Endometrium (tissue), 2 donors: ENCODE measurements at regions not wholly inside any gene's neighbourhood (a gene's known extent, or its start where the extent isn't known, plus 50 kb on each side); places are given as distances from the start of the nearest gene placed in this dataset.
"Not testable (repeated sequence)": the region's sequence is repeated elsewhere in the genome, so short reads cannot be mapped to it uniquely, and the experiment has no call there.

Experiments used
- FAIRE-seq: peaks from 2 replicates; lab custom pipeline; 2012; peaks lifted over from hg19 to GRCh38; lab: Jason Lieb, UNC
- donor health status: control.
- donor health status: control.

GRCh38 chr6:112934433-112935327 lies 587.5 kb downstream of the RFPL4B start:
- FAIRE-seq: no peak

DNA sequence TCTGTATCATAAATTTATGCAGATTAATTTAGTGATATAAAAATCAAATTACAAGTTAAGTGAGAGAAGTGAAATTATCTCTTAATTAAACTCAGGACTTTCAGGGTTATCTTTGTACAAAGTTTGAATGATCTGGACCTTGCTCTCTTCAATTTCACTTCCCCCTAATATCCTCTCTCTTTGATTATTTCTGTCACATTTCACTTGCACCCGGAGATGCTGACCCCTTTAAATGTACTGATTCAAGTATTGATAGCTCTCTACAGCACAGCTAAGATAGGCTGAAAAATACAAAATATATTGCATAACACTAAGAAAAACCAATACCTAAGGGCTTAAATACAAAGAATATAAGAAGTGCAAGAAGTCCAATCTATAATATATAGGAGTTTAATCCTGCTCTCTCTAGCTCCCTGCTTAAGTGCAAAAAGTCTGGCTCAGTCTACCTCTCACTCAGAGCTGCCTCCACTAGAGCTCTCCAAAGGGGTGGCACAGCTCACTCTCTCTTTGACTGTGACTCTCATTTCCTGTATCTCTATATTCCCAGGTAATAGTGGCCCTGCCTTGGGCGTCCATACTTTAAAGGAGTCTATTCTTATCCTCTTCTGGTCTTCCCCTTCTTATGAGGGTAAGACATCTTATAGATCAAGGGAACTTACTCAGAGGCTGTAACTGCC lies 588.4 kb downstream of the RFPL4B start:
- no peak for FAIRE-seq

DNA sequence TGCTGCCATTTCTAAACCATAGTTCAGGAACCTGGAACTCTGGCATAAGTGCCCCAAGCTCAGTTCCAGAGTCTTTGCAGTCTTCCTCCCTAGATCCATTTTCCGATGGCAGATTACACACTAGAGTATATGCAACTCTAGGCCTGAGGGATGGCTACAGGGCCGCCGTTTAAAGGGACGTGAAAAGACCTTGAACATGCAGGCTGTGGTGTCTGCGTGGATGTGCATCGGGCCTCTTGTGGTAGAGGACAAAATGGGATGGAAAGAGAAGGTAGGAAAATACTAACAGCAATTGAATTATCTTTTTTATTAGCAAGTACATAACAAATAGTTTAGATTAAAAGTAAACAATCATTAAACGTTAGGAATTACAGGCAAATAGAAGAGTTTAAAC lies 588.9 kb downstream of the RFPL4B start:
- no peak for FAIRE-seq

DNA sequence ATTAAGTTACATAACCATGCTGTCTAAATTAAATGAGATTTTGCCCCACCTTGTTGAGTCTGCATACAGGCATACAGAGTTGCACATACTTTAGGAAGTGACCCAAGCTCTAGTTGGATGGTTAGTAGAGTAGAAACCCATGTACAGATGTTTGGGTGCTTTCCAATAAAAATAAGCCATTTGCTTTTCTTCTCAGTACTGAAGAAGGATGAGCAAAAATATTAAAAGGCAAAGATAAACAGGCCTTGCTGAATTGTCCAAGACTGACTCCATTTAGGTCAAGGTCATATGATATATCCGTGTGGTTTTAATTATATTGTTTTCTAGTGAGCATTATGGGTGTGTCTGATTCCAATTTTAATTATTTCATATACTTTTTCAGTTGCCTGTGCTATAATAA lies 589.4 kb downstream of the RFPL4B start:
- peak; percentile 98 for FAIRE-seq

DNA sequence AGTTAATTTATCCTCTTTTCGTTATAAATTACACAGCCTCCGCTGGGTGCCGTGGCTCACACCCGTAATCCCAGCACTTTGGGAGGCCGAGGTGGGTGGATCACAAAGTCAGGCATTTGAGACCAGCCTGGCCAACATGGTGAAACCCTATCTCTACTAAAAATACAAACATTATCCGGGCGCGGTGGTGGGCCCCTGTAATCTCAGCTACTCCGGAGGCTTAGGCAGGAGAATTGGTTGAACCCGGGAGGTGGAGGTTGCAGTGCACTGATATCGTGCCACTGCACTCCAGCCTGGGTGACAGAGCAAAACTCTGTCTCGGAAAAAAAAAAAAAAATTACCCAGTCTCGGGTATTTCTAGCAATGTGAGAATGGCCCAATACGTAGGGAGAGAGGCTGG lies 590.6 kb downstream of the RFPL4B start:
- FAIRE-seq: not testable (repeated sequence)

DNA sequence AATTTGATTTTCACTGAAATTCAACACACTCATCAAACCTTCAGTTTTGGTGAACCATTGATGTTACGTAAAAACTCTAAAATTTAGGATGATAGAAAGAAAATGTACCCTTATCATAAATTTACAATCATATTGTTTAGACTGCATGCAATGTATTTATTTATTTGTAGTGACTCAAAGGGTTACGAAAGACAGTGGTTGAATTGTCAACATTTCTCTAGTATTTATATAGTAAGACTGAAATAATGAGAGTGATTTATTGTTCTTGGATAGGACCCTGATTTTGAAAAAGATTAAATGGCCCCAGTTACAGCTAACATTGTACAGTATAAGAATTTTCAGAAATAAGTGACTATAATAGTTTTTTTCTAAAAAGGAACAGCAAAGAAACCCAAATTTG lies 591.5 kb downstream of the RFPL4B start:
- FAIRE-seq: no peak

DNA sequence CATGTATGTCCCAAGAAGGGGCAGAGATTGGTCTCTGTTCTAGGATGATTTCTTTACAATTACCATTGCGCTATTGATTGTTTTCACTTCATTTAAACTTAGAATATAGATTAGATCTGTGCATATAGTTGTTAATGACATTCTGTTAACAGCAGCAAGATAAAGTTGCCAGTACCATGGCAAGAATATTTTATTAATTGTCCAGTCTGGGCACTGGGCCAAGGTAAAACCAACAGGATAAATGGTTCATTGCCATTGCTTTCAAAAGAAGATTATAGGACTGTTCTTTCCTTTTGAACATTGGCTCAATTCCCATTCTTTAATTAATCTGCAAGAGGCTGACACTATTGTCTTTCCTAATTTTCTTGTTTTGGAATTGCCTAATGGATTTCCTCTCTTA lies 592.4 kb downstream of the RFPL4B start:
- FAIRE-seq: no peak

DNA sequence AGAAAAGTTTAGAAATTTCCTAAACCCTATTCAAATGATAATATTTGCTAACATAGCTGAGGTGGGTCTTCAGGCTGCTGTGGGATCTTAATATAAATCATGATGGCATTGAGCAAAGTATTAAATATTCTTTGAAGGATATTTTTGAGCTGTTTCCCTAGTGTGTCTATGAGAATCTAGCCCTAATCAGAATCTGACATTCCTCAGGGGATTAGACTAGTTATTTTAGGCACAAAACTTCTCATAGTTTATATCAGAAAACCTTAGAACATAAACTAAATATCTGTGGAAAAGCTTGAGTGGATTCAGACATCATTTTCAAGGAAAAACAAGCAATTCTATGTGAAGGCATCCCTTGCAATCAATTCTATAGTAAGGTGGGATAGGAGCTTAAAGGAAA lies 594.5 kb downstream of the RFPL4B start:
- no peak for FAIRE-seq

- FAIRE-seq: no peak
These were observed 598.9 kb downstream of the RFPL4B start for GRCh38 chr6:112946051-112946450.

- FAIRE-seq: no peak
These were observed 600.4 kb downstream of the RFPL4B start for GRCh38 chr6:112947507-112947906.

- no peak for FAIRE-seq
These were observed 604.7 kb downstream of the RFPL4B start for GRCh38 chr6:112951829-112952228.

DNA sequence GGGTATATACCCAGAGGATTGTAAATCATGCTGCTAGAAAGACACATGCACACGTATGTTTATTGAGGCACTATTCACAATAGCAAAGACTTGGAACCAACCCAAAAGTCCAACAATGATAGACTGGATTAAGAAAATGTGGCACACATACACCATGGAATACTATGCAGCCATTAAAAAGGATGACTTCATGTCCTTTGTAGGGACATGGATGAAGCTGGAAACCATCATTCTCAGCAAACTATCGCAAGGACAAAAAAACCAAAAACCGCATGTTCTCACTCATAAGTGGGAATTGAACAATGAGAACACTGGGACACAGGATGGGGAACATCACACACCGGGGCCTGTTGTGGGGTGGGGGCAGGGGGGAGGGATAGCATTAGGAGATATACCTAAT lies 608.6 kb downstream of the RFPL4B start:
- not testable (repeated sequence) for FAIRE-seq

DNA sequence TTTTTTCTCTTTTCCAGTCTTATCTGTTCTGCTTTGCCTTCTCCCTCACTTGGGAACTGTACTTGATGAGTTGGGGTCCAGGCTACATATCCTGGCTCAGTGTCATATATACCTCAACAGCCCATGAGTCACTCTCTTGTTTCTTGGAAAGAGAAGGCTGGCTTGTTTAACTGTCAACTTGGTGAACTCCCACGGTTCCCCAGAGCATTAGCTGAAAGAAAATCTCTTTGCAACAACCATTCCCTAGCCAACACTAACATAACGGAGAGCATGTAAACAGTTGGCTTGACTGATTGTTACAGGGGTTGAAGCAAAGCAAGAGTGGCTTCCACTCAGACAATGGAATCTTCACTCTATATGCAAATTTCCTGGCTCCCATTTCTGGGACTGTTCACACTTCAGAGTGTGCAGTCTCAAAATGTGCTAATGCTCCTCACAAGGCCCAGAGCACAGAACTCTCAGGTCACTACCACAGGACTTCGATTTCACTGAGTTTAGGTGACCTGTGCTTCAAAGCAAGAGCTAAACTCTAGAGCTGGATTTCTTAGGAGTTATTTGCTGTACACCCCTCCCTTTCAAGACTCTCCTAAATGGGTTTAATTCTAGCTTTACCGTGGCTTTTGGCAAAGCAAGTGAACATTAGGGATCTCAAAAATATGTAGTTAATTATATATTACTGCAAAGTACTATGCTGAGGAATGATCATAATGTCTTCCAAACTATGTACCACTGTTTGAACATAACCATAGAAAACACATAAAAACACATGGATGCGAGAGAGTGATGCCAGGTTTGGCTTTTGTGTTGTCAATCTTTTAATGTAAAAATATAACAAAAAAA lies 609.8 kb downstream of the RFPL4B start:
- FAIRE-seq: peak; percentile 85

DNA sequence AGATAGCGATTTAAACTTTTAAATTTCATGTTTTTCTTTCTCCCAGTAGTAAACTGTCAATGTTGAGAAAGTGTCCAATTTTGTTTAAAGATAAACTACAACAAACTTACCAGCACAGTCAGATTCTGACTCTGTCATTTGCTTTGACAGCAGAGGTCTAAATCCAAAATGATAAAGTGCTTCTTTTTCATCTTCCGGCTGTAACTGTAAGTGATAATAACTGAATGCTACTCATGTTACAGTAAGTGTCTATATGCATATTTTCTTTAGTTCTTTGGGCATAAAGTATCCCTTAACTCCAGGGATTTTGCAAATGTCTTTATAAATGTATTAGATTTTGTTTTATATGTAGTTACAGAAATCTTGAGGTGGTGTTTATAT lies 610.4 kb downstream of the RFPL4B start:
- FAIRE-seq: no peak

DNA sequence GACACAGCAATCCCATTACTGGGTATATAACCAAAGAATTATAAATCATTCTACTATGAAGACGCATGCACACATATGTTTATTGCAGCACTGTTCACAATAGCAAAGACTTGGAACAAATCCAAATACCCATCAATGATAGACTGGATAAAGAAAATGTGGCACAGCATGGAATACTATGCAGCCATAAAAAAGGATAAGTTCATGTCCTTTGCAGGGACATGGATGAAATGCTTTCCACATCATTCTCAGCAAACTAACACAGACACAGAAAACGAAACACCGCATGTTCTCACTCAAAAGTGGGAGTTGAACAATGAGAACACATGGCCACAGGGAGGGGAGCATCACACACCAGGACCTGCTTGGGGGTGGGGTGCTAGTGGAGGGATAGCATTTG lies 613.0 kb downstream of the RFPL4B start:
- FAIRE-seq: not testable (repeated sequence)

DNA sequence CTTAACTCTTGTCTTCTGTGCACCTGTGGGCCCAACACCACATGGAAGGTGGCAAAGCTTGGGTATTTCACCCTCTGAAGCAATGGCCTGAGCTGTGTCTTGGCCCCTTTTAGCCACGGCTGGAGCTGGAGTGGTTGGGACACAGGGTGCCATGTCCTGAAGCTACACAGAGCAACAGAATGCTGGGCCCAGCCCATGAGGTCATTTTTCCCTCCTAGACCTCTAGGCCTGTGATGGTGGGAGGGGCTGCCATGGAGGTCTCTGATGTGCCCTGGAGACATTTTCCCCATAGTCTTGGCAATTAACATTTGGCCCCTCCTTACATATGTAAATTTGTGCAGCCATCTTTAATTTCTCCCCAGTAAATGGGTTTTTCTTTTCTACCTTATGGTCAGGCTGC lies 620.8 kb downstream of the RFPL4B start:
- no peak for FAIRE-seq

- FAIRE-seq: no peak
These were observed 624.5 kb downstream of the RFPL4B start for GRCh38 chr6:112971651-112972050.

DNA sequence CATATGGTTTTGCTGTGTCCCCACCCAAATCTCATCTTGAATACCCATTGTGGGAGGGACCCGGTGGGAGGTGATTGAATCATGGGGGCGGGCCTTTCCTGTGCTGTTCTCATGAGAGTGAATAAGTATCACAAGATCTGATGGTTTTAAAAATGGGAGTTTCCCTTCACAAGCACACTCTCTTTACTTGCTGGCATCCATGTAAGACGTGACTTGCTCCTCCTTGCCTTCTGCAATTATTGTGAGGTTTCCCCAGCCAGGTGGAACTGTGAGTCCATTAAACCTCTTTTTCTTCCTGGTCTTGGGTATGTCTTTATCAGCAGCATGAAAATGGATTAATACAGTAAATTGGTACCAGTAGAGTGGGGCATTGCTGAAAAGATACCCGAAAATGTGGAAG lies 627.8 kb downstream of the RFPL4B start:
- FAIRE-seq: not testable (repeated sequence)

- FAIRE-seq: not testable (repeated sequence)
These were observed 629.4 kb downstream of the RFPL4B start for GRCh38 chr6:112976579-112976978.

DNA sequence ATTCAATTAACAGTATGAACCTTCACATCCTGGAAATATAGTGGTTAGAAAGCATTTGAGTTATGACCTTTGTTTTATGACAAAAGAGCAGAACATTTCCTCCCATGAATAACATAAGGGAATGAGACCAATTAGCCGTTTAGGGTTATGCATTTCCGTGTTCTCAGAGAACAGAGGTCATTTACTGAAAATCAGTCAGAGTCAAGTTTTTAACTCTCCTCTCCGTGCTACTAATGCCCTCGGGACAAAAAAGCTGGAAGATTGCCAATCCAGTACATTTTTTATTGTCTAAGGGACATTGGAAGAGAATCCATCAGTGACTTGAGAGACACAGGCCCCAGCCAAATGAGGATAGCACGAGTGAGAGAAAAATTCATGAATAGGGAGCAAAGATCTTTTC lies 632.7 kb downstream of the RFPL4B start:
- peak; percentile 95 for FAIRE-seq

GRCh38 chr6:112980676-112981075 lies 633.5 kb downstream of the RFPL4B start:
- FAIRE-seq: no peak

DNA sequence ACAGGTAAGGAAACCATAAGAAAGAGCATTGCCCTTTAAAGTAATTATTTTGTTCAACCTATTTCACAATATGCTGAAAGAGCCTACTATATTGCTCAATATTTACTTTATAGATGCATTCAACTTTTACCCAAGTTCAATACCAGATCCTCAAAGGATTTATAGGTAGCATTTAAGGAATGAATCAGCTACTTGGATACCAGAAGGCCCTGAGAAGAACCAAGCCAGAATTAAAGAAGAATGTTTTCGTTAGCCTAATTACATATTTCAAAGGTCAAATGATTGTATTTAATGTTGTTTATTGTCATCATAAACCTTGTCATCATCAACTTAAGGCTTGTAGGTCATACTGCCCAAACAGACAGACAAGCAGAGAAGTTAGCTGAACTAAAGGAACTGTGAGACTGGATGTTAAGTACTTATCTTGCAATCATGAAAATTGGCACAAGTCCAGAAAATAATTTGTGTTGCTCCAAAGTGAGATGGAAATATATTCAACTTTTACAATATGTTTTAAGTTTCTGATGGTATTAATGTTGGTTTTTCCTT lies 636.7 kb downstream of the RFPL4B start:
- peak; percentile 100 for FAIRE-seq
